ENCODE measurements at regions not wholly inside any gene's neighbourhood (a gene's known extent, or its start where the extent isn't known, plus 50 kb on each side); places are given as distances from the start of the nearest gene placed in this dataset.

DNA sequence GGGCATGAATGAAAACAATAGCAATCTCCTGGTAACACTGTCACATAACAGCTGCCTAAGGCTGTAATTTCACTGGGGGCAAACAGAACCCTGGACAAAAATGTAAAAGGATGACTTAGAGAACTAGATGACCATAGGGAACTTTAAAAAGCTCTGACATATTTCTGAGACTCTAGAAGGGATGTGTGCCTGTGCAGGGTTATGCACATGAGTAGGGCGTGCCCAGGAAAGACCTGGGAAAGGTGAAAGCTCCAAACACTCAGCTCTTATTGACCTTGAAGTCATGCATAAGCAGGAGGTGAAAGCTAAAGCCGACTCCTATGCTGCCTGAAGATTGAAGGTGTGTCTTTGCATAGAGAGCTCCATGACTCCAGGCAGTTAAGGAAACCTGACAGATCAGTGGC, 118.4 kb upstream of the BTBD3 start:
- no peaks in the 10 kb centered on the region for H3K27me3 ChIP-seq
- TF ChIP-seq POLR2A (IDR thresholded peaks at IDR 0.05): no peak
- TF ChIP-seq, protein P1, sequence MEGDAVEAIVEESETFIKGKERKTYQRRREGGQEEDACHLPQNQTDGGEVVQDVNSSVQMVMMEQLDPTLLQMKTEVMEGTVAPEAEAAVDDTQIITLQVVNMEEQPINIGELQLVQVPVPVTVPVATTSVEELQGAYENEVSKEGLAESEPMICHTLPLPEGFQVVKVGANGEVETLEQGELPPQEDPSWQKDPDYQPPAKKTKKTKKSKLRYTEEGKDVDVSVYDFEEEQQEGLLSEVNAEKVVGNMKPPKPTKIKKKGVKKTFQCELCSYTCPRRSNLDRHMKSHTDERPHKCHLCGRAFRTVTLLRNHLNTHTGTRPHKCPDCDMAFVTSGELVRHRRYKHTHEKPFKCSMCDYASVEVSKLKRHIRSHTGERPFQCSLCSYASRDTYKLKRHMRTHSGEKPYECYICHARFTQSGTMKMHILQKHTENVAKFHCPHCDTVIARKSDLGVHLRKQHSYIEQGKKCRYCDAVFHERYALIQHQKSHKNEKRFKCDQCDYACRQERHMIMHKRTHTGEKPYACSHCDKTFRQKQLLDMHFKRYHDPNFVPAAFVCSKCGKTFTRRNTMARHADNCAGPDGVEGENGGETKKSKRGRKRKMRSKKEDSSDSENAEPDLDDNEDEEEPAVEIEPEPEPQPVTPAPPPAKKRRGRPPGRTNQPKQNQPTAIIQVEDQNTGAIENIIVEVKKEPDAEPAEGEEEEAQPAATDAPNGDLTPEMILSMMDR (IDR thresholded peaks at IDR 0.05): no peak
- intact Hi-C loops (cut with DNase I): no loop called here
- no peak for DNase-seq
- H3K27ac ChIP-seq: peak overlapping the region in 1 of 4 donors; percentile 30
- no peaks in the 10 kb centered on the region for H3K36me3 ChIP-seq
- WGBS, 2 donors: 37 to 68% methylated on average over 2 of the region's 2 CpGs
- H3K4me3 ChIP-seq: no peak overlapping the region
- no peaks in the 10 kb centered on the region for H3K9me3 ChIP-seq
- peaks cover 0 to 18% (median 4%) of the 10 kb centered on the region in 3 donors for H3K4me1 ChIP-seq

DNA sequence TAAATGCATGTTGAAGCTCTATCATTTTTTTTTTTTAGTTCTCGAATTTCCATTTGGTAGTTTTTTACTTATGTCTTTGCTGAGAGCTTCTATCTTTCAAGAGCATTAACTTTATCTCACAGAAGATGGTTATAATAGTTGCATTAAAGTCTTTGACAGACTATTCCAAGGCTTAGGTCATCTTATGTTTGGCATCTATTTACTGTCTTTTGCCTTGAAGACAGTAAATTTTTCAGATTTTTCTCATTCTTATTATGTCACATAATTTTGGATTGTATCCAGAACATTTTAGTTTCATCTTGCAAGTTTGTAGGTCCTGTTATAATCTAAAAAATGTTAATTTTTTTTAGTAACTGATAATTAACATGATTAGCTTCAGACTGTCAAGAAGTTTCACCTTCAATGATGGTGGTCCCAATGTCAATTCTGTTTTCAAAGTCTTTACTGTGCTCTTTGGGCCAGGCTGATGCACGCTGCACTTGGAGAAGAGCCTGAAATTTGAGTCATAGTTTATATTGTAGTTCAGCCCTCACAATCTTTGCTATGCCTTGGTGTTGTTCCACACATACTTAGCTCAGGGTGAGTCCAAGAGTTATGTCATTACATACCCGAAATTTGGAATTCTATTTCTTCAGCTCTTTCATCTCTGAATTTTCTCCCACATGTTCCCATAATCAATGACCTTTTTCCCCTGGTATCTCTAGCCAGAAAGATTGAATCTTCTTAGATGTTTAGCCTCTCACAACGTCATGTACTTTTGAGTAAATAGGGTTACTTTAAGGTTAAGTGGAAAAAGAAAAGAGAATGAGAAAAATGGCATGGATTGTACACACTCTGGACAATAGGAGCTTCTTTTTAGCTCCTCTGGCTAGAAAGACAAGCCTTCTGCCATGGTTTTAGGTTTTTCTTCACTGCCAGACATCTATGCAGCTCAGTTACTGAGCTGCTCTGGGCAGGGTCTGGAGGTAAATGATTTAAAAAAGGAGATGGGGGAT, 110.3 kb upstream of the BTBD3 start:
- Histone ChIP-seq H3K9me3 (no peaks in the 10 kb centered on the region), H3K27me3 (no peaks in the 10 kb centered on the region), H3K36me3 (no peaks in the 10 kb centered on the region), H3K27ac (no peak overlapping the region), H3K4me3 (no peak overlapping the region), H3K4me1 (peaks cover 0 to 11% (median 0%) of the 10 kb centered on the region in 3 donors)
- WGBS, 2 donors: 16 to 19% methylated on average over 4 of the region's 4 CpGs
- DNase-seq: no peak
- TF ChIP-seq, protein P1 (IDR thresholded peaks at IDR 0.05): no peak
- TF ChIP-seq POLR2A (IDR thresholded peaks at IDR 0.05): no peak
- intact Hi-C loops (cut with DNase I): no loop called here

- no peak overlapping the region for H3K4me3 ChIP-seq
- H3K4me1 ChIP-seq: peaks cover 0 to 11% (median 0%) of the 10 kb centered on the region in 3 donors
- no peaks in the 10 kb centered on the region for H3K9me3 ChIP-seq
- intact Hi-C loops (cut with DNase I): no loop called here
- H3K36me3 ChIP-seq: no peaks in the 10 kb centered on the region
- TF ChIP-seq, protein P1 (IDR thresholded peaks at IDR 0.05): no peak
- no peak for TF ChIP-seq POLR2A (IDR thresholded peaks at IDR 0.05)
- 62 to 79% methylated on average over 5 of the region's 5 CpGs for WGBS, 2 donors
- H3K27me3 ChIP-seq: no peaks in the 10 kb centered on the region
- DNase-seq: no peak
- no peak overlapping the region for H3K27ac ChIP-seq
Measured at GRCh38 chr20:11808841-11809240, 108.9 kb upstream of the BTBD3 start.

- 45 to 49% methylated on average over 4 of the region's 4 CpGs for WGBS, 2 donors
- Histone ChIP-seq H3K27ac (no peak overlapping the region), H3K36me3 (no peaks in the 10 kb centered on the region), H3K4me1 (peaks cover 0 to 11% (median 0%) of the 10 kb centered on the region in 3 donors), H3K4me3 (no peak overlapping the region), H3K9me3 (no peaks in the 10 kb centered on the region), H3K27me3 (no peaks in the 10 kb centered on the region)
- intact Hi-C loops (cut with DNase I): no loop called here
- no peak for DNase-seq
- no peak for TF ChIP-seq POLR2A (IDR thresholded peaks at IDR 0.05)
- TF ChIP-seq, protein P1 (IDR thresholded peaks at IDR 0.05): no peak
Measured at GRCh38 chr20:11810311-11811083, 107.2 kb upstream of the BTBD3 start.
